ENCODE measurements at regions not wholly inside any gene's neighbourhood (a gene's known extent, or its start where the extent isn't known, plus 50 kb on each side); places are given as distances from the start of the nearest gene placed in this dataset.

- TF ChIP-seq, protein P1, sequence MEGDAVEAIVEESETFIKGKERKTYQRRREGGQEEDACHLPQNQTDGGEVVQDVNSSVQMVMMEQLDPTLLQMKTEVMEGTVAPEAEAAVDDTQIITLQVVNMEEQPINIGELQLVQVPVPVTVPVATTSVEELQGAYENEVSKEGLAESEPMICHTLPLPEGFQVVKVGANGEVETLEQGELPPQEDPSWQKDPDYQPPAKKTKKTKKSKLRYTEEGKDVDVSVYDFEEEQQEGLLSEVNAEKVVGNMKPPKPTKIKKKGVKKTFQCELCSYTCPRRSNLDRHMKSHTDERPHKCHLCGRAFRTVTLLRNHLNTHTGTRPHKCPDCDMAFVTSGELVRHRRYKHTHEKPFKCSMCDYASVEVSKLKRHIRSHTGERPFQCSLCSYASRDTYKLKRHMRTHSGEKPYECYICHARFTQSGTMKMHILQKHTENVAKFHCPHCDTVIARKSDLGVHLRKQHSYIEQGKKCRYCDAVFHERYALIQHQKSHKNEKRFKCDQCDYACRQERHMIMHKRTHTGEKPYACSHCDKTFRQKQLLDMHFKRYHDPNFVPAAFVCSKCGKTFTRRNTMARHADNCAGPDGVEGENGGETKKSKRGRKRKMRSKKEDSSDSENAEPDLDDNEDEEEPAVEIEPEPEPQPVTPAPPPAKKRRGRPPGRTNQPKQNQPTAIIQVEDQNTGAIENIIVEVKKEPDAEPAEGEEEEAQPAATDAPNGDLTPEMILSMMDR (IDR thresholded peaks at IDR 0.05; ENCODE audit: insufficient read depth, low read length): no peak
- no peak for TF ChIP-seq POLR2AphosphoS5 (IDR thresholded peaks at IDR 0.05; ENCODE audit: low read depth)
- no peak for TF ChIP-seq GABPA (IDR thresholded peaks at IDR 0.05; ENCODE audit: low read depth)
Measured at GRCh38 chr13:100746953-100747683, 72.5 kb upstream of the TMTC4 start.
